Suprapubic skin (tissue), 3 donors: ENCODE measurements at regions not wholly inside any gene's neighbourhood (a gene's known extent, or its start where the extent isn't known, plus 50 kb on each side); places are given as distances from the start of the nearest gene placed in this dataset.

ENCODE experiments used
- EP300 ChIP-seq: sonication (generic); formaldehyde crosslinking; IDR thresholded peaks from one replicate; pipeline ENCODE4 v1.6.1; 2017; ENCODE audit warnings: antibody characterized with exemption
- TF ChIP-seq, protein P1 (sequence below), 2 donors: fragments of 200-600 bp in 1 of 2; fragments of 450-650 bp in 1 of 2; sonication (generic) in 1 of 2; IDR thresholded peaks; one replicate each; pipeline ENCODE4 v1.5.1; 2016 to 2019; ENCODE audit warnings: antibody characterized with exemption in 2 of 2, mild to moderate bottlenecking in 1 of 2, moderate library complexity in 1 of 2

DNA sequence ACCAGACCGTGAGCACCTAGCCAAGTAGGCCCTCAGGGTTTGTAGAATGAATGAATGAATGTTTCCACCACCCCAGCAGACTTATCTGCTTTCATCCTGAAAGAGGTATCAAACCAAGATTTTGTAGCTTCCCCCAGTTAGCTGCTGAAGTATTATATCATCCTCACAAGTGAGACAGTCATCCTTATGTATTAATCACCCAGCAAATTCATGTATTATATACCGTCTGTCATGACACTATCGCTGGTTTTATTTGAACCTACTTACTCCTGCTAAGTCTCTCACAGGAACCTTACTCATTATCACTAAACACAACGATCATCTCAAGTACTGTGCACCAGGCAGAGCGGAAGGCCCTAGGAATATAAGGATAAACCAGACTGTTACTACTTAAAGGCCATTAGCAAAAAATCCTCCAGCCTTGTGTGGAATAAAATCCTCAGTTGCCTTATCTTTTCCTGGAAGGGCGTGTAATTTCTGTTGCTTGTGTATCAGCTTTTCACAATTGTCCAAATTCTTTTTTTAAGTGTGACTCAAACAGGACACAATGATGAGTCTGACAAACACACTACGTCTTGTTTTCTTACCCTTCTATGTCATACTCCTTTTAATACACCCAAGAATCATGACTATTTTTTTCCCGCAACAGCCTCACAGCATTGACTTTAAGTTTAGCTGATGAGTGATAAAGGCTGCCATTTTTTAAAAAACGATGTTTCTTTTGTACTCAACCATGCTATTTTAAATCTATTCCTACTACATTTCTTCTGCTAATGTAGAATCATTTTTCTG, 176.1 kb upstream of the KLF14 start:
- TF ChIP-seq, protein P1, sequence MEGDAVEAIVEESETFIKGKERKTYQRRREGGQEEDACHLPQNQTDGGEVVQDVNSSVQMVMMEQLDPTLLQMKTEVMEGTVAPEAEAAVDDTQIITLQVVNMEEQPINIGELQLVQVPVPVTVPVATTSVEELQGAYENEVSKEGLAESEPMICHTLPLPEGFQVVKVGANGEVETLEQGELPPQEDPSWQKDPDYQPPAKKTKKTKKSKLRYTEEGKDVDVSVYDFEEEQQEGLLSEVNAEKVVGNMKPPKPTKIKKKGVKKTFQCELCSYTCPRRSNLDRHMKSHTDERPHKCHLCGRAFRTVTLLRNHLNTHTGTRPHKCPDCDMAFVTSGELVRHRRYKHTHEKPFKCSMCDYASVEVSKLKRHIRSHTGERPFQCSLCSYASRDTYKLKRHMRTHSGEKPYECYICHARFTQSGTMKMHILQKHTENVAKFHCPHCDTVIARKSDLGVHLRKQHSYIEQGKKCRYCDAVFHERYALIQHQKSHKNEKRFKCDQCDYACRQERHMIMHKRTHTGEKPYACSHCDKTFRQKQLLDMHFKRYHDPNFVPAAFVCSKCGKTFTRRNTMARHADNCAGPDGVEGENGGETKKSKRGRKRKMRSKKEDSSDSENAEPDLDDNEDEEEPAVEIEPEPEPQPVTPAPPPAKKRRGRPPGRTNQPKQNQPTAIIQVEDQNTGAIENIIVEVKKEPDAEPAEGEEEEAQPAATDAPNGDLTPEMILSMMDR (IDR thresholded peaks at IDR 0.05): no peak
- no peak for TF ChIP-seq EP300
